ENCODE measurements at regions not wholly inside any gene's neighbourhood (a gene's known extent, or its start where the extent isn't known, plus 50 kb on each side); places are given as distances from the start of the nearest gene placed in this dataset.

DNA sequence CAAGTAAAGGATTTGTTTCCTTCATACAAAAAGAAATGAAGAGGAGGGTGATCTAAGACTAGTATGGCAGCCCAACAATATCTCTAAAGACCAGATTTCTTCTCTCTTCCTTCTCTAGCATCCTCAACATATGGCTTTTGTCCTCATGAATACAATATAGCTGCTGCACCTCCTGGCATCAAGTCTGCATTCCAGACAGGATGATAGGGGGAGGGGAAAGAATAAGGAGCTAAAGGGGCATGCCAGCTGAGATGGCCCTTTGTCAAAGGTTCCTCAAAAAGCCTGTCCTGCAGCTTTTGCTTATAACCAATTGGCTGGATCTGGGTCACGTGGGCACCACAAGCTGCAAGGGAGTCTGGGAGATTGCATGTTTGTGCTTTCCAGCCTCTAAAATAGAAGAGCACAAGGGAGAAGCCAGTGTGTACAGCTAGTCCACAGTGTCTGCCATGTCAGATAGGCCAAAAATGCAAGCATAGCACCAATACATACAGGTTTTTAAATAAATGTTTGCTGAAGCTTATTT, 132.6 kb downstream of the BCOR start:
- Histone ChIP-seq H3K27me3 (replicated peaks; ENCODE audit: control insufficient read depth, insufficient read depth, low read length) (no peaks in the 10 kb centered on the region), H3K36me3 (ENCODE audit: control insufficient read depth, insufficient read depth, low read length) (no peaks in the 10 kb centered on the region), H3K9me3 (no peaks in the 10 kb centered on the region), H3K4me1 (no peaks in the 10 kb centered on the region), H3K4me3 (ENCODE audit: low read depth, low read length) (no peak overlapping the region)
- TF ChIP-seq CTCF (IDR thresholded peaks at IDR 0.05; ENCODE audit: insufficient read depth in 1 of 2, low read depth in 1 of 2, low read length in 1 of 2, severe bottlenecking in 1 of 2, unreplicated experiment in 1 of 2), result no peak
- Mint-ChIP-seq H3K27me3 (ENCODE audit: insufficient read depth, unreplicated experiment) (no peaks in the 10 kb centered on the region), H3K27ac (ENCODE audit: unreplicated experiment) (no peak overlapping the region), H3K4me1 (ENCODE audit: low read depth, unreplicated experiment) (no peaks in the 10 kb centered on the region), H3K4me3 (ENCODE audit: unreplicated experiment) (no peak overlapping the region), H3K36me3 (ENCODE audit: insufficient read depth, unreplicated experiment) (peaks cover 6% of the 10 kb centered on the region), H3K9me3 (ENCODE audit: unreplicated experiment) (no peaks in the 10 kb centered on the region)
- no peak for DNase-seq
- ChIA-PET CTCF (no interaction called here), POLR2A (no interaction called here)
- intact Hi-C loops (cut with micrococcal nuclease; ENCODE audit: unreplicated experiment), result no loop called here
- BruUV-seq (replicated peaks), result no TSS peak

- no peaks in the 10 kb centered on the region for H3K9me3 ChIP-seq
- no peaks in the 10 kb centered on the region for H3K27me3 ChIP-seq (replicated peaks; ENCODE audit: control insufficient read depth, insufficient read depth, low read length)
- no peak overlapping the region for H3K4me3 ChIP-seq (ENCODE audit: low read depth, low read length)
- DNase-seq, result no peak
- no peaks in the 10 kb centered on the region for H3K4me1 ChIP-seq
- H3K36me3 Mint-ChIP-seq (ENCODE audit: insufficient read depth, unreplicated experiment), result peaks cover 6% of the 10 kb centered on the region
- ChIA-PET POLR2A (no interaction called here), CTCF (interaction anchor here (0.6 kb wide), 1 partner anchor 9 kb away, joined by 4 read pairs; no protein-coding TSS in a partner anchor)
- TF ChIP-seq CTCF (IDR thresholded peaks at IDR 0.05; ENCODE audit: insufficient read depth in 1 of 2, low read depth in 1 of 2, low read length in 1 of 2, severe bottlenecking in 1 of 2, unreplicated experiment in 1 of 2), result no peak
- no peaks in the 10 kb centered on the region for H3K27me3 Mint-ChIP-seq (ENCODE audit: insufficient read depth, unreplicated experiment)
- intact Hi-C loops (cut with micrococcal nuclease; ENCODE audit: unreplicated experiment), result no loop called here
- no peaks in the 10 kb centered on the region for H3K36me3 ChIP-seq (ENCODE audit: control insufficient read depth, insufficient read depth, low read length)
- no TSS peak for BruUV-seq (replicated peaks)
- no peaks in the 10 kb centered on the region for H3K4me1 Mint-ChIP-seq (ENCODE audit: low read depth, unreplicated experiment)
- no peak overlapping the region for H3K27ac Mint-ChIP-seq (ENCODE audit: unreplicated experiment)
- H3K4me3 Mint-ChIP-seq (ENCODE audit: unreplicated experiment), result no peak overlapping the region
- no peaks in the 10 kb centered on the region for H3K9me3 Mint-ChIP-seq (ENCODE audit: unreplicated experiment)
Observed at GRCh38 chrX:39966176-39966575, 131.6 kb downstream of the BCOR start.

DNA sequence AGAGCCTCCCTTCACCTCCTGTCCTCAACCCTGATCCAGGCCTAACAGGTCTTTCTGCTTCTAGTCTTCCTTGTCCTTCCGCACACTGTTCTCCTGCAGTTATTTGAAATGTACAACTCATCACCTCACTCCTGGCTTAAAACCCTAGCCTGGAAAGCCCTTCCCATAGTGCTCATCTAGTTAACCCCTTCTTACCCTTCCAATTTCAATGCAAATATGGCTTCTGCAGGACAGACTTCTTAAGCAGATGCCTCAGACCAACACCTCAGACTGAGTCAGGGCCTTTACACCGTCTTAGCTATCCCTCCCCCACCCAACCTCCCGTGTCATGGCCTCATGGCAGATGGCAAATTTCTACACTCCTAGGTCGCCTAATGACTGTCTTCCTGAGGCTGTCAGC, 130.4 kb downstream of the BCOR start:
- Histone ChIP-seq H3K36me3 (ENCODE audit: control insufficient read depth, insufficient read depth, low read length) (no peaks in the 10 kb centered on the region), H3K4me3 (ENCODE audit: low read depth, low read length) (no peak overlapping the region), H3K27me3 (replicated peaks; ENCODE audit: control insufficient read depth, insufficient read depth, low read length) (no peaks in the 10 kb centered on the region), H3K4me1 (no peaks in the 10 kb centered on the region), H3K9me3 (no peaks in the 10 kb centered on the region)
- Mint-ChIP-seq H3K4me1 (ENCODE audit: low read depth, unreplicated experiment) (no peaks in the 10 kb centered on the region), H3K36me3 (ENCODE audit: insufficient read depth, unreplicated experiment) (peaks cover 6% of the 10 kb centered on the region), H3K9me3 (ENCODE audit: unreplicated experiment) (no peaks in the 10 kb centered on the region), H3K4me3 (ENCODE audit: unreplicated experiment) (no peak overlapping the region), H3K27ac (ENCODE audit: unreplicated experiment) (no peak overlapping the region), H3K27me3 (ENCODE audit: insufficient read depth, unreplicated experiment) (no peaks in the 10 kb centered on the region)
- CTCF ChIA-PET, result no interaction called here
- POLR2A ChIA-PET, result no interaction called here
- no TSS peak for BruUV-seq (replicated peaks)
- no peak for DNase-seq
- TF ChIP-seq CTCF (IDR thresholded peaks at IDR 0.05; ENCODE audit: insufficient read depth in 1 of 2, low read depth in 1 of 2, low read length in 1 of 2, severe bottlenecking in 1 of 2, unreplicated experiment in 1 of 2), result no peak
- intact Hi-C loops (cut with micrococcal nuclease; ENCODE audit: unreplicated experiment), result no loop called here

Measured in Caco-2 (cell line).